Loucy (cell line): ENCODE measurements at regions not wholly inside any gene's neighbourhood (a gene's known extent, or its start where the extent isn't known, plus 50 kb on each side); places are given as distances from the start of the nearest gene placed in this dataset.

Experiments used
- H2AFZ ChIP-seq: fragments of 200-600 bp; sonication (generic); 2 replicates; pipeline ENCODE4 v1.6.0; 2016; ENCODE audit warnings: antibody characterized with exemption, mild to moderate bottlenecking, low read length, moderate library complexity
- H3F3A ChIP-seq: fragments of 200-600 bp; 2 replicates; pipeline ENCODE4 v1.6.0; 2016; ENCODE audit warnings: antibody characterized with exemption, low read depth, mild to moderate bottlenecking
- H3K27me3 ChIP-seq: fragments of 200-600 bp; sonication (generic); 2 replicates; pipeline ENCODE4 v1.6.1; 2014; ENCODE audit warnings: low read length, mild to moderate bottlenecking; ENCODE audit not compliant: insufficient read depth, poor library complexity, severe bottlenecking
- H3K36me3 ChIP-seq: fragments of 200-600 bp; sonication (generic); 2 replicates; pipeline ENCODE4 v1.6.1; 2016; ENCODE audit warnings: low read length; ENCODE audit not compliant: insufficient read depth
- H3K4me1 ChIP-seq: fragments of 200-600 bp; sonication (generic); 2 replicates; pipeline ENCODE4 v1.5.1; 2014; ENCODE audit warnings: low read length, mild to moderate bottlenecking; ENCODE audit not compliant: insufficient read depth, poor library complexity, severe bottlenecking
- H3K4me2 ChIP-seq: fragments of 200-600 bp; sonication (generic); 2 replicates; pipeline ENCODE4 v1.6.0; 2014; ENCODE audit warnings: antibody characterized with exemption, low read length, low read depth, mild to moderate bottlenecking; ENCODE audit not compliant: poor library complexity, severe bottlenecking
- H3K4me3 ChIP-seq: fragments of 200-600 bp; sonication (generic); 2 replicates; pipeline ENCODE4 v1.5.1; 2014; ENCODE audit warnings: low read length, mild to moderate bottlenecking, mixed read lengths; ENCODE audit not compliant: poor library complexity, severe bottlenecking
- H3K79me2 ChIP-seq: fragments of 200-600 bp; sonication (generic); 2 replicates; pipeline ENCODE4 v1.6.1; 2014; ENCODE audit warnings: low read length; ENCODE audit not compliant: insufficient read depth
- H3K9ac ChIP-seq: fragments of 200-600 bp; sonication (generic); 2 replicates; pipeline ENCODE4 v1.6.0; 2014; ENCODE audit warnings: mild to moderate bottlenecking, low read depth, low read length, moderate library complexity; ENCODE audit not compliant: poor library complexity, severe bottlenecking
- H3K9me2 ChIP-seq: fragments of 200-600 bp; sonication (generic); replicated peaks from 2 replicates; pipeline ENCODE4 v1.6.1; 2016; ENCODE audit warnings: low read depth, low read length, mixed read lengths
- H3K9me3 ChIP-seq: fragments of 200-600 bp; sonication (generic); 2 replicates; pipeline ENCODE4 v1.6.1; 2014; ENCODE audit warnings: mild to moderate bottlenecking, antibody characterized with exemption, low read length, low read depth; ENCODE audit not compliant: insufficient read depth
- H4K20me1 ChIP-seq: fragments of 200-600 bp; sonication (generic); 2 replicates; pipeline ENCODE4 v1.6.0; 2014; ENCODE audit warnings: antibody characterized with exemption, low read length, mild to moderate bottlenecking; ENCODE audit not compliant: insufficient read depth, poor library complexity, severe bottlenecking
- EZH2phosphoT487 ChIP-seq: fragments of 200-600 bp; IDR thresholded peaks from 2 replicates; pipeline ENCODE4 v1.6.1; 2018; ENCODE audit warnings: antibody characterized with exemption, mild to moderate bottlenecking, moderate library complexity, borderline replicate concordance
- TF ChIP-seq, protein P1 (sequence below): fragments of 200-600 bp; sonication (generic); conservative IDR thresholded peaks from 2 replicates; pipeline ENCODE4 v1.5.1; 2014; ENCODE audit warnings: mild to moderate bottlenecking, antibody characterized with exemption, low read length

- H3K9me2 ChIP-seq, result no peaks in the 10 kb centered on the region
- H3K79me2 ChIP-seq, result no peaks in the 10 kb centered on the region
- no peaks in the 10 kb centered on the region for H4K20me1 ChIP-seq
- no peaks in the 10 kb centered on the region for H3K36me3 ChIP-seq
- no peaks in the 10 kb centered on the region for H3K27me3 ChIP-seq
- H3K9ac ChIP-seq, result no peak overlapping the region
- no peak for TF ChIP-seq EZH2phosphoT487
- H3F3A ChIP-seq, result no peaks in the 10 kb centered on the region
- no peaks in the 10 kb centered on the region for H3K9me3 ChIP-seq
- H2AFZ ChIP-seq, result no peak overlapping the region
- H3K4me3 ChIP-seq, result no peak overlapping the region
- no peaks in the 10 kb centered on the region for H3K4me1 ChIP-seq
- no peak overlapping the region for H3K4me2 ChIP-seq
Observed at GRCh38 chrX:33330798-33331197, 119.4 kb upstream of the DMD start.

GRCh38 chrX:33324099-33324498 lies 112.8 kb upstream of the DMD start:
- H3K27me3 ChIP-seq, result no peaks in the 10 kb centered on the region
- no peaks in the 10 kb centered on the region for H3K79me2 ChIP-seq
- no peak overlapping the region for H3K4me3 ChIP-seq
- H3F3A ChIP-seq, result no peaks in the 10 kb centered on the region
- no peaks in the 10 kb centered on the region for H3K9me2 ChIP-seq
- no peaks in the 10 kb centered on the region for H4K20me1 ChIP-seq
- TF ChIP-seq, protein P1, sequence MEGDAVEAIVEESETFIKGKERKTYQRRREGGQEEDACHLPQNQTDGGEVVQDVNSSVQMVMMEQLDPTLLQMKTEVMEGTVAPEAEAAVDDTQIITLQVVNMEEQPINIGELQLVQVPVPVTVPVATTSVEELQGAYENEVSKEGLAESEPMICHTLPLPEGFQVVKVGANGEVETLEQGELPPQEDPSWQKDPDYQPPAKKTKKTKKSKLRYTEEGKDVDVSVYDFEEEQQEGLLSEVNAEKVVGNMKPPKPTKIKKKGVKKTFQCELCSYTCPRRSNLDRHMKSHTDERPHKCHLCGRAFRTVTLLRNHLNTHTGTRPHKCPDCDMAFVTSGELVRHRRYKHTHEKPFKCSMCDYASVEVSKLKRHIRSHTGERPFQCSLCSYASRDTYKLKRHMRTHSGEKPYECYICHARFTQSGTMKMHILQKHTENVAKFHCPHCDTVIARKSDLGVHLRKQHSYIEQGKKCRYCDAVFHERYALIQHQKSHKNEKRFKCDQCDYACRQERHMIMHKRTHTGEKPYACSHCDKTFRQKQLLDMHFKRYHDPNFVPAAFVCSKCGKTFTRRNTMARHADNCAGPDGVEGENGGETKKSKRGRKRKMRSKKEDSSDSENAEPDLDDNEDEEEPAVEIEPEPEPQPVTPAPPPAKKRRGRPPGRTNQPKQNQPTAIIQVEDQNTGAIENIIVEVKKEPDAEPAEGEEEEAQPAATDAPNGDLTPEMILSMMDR, result no peak
- no peak for TF ChIP-seq EZH2phosphoT487
- no peak overlapping the region for H3K4me2 ChIP-seq
- no peak overlapping the region for H3K9ac ChIP-seq
- H3K4me1 ChIP-seq, result no peaks in the 10 kb centered on the region
- H2AFZ ChIP-seq, result no peak overlapping the region
- H3K36me3 ChIP-seq, result no peaks in the 10 kb centered on the region
- no peaks in the 10 kb centered on the region for H3K9me3 ChIP-seq

- H3K27me3 ChIP-seq, result no peaks in the 10 kb centered on the region
- no peak overlapping the region for H2AFZ ChIP-seq
- no peaks in the 10 kb centered on the region for H3F3A ChIP-seq
- H3K4me2 ChIP-seq, result no peak overlapping the region
- H3K79me2 ChIP-seq, result no peaks in the 10 kb centered on the region
- no peaks in the 10 kb centered on the region for H3K4me1 ChIP-seq
- H4K20me1 ChIP-seq, result no peaks in the 10 kb centered on the region
- TF ChIP-seq EZH2phosphoT487, result no peak
- TF ChIP-seq, protein P1, result no peak
- H3K9ac ChIP-seq, result no peak overlapping the region
- no peaks in the 10 kb centered on the region for H3K36me3 ChIP-seq
- H3K9me3 ChIP-seq, result no peaks in the 10 kb centered on the region
- no peak overlapping the region for H3K4me3 ChIP-seq
- H3K9me2 ChIP-seq, result no peaks in the 10 kb centered on the region
Observed at GRCh38 chrX:33307911-33308354, 96.6 kb upstream of the DMD start.

GRCh38 chrX:33298622-33299021 lies 87.3 kb upstream of the DMD start:
- no peak overlapping the region for H3K9ac ChIP-seq
- no peak overlapping the region for H3K4me3 ChIP-seq
- no peaks in the 10 kb centered on the region for H3K79me2 ChIP-seq
- no peaks in the 10 kb centered on the region for H3K36me3 ChIP-seq
- H4K20me1 ChIP-seq, result no peaks in the 10 kb centered on the region
- no peaks in the 10 kb centered on the region for H3K4me1 ChIP-seq
- H3K4me2 ChIP-seq, result no peak overlapping the region
- no peaks in the 10 kb centered on the region for H3K9me3 ChIP-seq
- no peaks in the 10 kb centered on the region for H3K27me3 ChIP-seq
- H3F3A ChIP-seq, result no peaks in the 10 kb centered on the region
- H3K9me2 ChIP-seq, result no peaks in the 10 kb centered on the region
- TF ChIP-seq EZH2phosphoT487, result no peak
- TF ChIP-seq, protein P1, result no peak
- H2AFZ ChIP-seq, result no peak overlapping the region
